Dermis blood vessel endothelial cell (primary cell): ENCODE measurements at regions not wholly inside any gene's neighbourhood (a gene's known extent, or its start where the extent isn't known, plus 50 kb on each side); places are given as distances from the start of the nearest gene placed in this dataset.
A peak's percentile ranks its signal among the peaks of the same experiment; 100 is the strongest.

ENCODE experiments used
- DNase-seq: peaks from one replicate; pipeline ENCODE4 v3.0.0; 2010

DNA sequence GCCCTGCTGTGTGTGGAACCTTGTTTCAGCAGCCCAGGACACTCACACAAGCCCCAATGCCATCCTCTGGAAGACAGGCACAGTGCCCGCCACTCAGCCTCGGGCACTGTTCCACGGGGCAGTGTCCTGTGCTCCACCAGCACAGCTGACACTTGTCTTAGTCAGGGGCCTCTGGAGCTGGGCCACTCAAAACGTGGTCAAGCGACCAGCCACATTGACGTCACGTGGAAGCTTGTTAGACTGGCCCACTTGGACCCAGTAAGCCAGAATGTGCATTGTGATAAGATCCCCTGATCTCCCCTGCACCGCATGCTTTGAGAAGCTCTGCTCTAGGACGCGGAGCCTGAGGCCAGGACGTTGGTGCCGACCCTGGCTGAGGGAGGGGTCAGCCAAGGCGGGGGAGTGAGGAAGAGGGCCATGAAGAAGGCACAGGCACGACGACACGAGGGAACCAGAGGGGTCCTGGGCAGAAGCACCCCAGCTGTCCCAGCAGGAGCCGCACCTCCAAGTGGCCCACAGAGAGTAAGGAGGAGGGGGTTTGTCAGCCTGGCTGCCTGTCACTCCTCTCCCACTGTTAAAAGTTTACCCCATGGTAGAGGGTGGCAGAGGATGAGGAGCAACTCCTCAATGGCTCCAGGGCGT lies 64.6 kb downstream of the LINC01488 start:
- no peak for DNase-seq

- DNase-seq = no peak
Measured at GRCh38 chr11:69546735-69547370, 65.4 kb downstream of the LINC01488 start.

DNA sequence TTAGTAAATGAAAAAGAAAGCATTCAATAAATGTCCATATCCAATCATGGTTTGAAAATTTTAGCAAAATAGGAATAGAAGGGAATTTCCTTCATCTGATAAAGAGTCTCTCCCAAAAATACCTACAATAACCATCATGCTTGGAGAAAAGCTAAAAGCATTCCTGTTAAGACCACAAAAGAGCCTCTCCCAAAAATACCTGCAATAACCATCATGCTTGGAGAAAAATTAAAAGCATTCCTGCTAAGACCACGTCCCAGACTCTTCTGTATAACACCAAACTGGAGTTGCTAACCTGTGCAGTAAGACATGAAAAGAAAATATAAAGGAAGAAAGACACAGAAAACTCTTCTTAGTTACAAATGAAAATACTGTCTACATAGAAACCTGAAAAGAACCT lies 69.4 kb downstream of the LINC01488 start:
- no peak for DNase-seq

DNA sequence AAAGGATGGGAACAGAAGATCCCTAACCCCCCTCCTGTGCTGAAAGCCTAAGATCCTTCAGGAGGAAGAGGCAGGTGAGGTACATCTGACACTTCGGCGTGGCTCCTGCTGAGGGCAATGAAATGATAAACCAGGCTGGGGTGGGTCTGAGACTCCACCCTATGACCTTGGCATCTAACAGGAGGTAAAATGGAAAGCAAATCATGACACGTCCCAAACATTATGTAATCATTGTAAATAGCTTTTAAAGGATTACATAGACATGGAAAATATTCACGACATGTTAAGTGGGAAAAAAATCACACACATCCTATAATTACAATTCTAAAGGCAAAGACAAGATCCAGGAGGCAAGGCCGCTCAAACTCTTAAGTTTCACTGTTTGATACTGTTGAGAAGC lies 70.5 kb downstream of the LINC01488 start:
- DNase-seq = no peak

DNA sequence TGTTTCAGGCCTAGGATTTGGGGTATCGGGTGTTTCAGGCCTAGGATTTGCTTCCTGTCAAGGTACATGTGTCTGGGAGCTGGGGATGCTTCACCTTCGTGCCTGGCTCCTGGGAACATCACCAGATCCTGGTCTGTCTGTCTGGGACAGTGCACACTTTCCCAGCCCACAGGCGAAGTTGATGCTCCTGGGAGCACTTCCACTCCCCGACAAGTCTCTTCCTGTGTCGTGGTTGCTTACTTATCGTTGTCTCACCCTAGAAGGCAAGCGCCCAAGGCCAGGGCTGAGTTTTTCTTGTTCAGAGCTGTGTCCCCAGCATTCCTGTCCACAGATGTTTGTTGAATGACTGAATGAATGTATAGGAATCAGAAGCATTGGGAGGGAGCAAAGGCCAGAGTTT lies 71.5 kb downstream of the LINC01488 start:
- DNase-seq = no peak

- DNase-seq = no peak
Measured at GRCh38 chr11:69553416-69554357, 72.2 kb downstream of the LINC01488 start.

DNA sequence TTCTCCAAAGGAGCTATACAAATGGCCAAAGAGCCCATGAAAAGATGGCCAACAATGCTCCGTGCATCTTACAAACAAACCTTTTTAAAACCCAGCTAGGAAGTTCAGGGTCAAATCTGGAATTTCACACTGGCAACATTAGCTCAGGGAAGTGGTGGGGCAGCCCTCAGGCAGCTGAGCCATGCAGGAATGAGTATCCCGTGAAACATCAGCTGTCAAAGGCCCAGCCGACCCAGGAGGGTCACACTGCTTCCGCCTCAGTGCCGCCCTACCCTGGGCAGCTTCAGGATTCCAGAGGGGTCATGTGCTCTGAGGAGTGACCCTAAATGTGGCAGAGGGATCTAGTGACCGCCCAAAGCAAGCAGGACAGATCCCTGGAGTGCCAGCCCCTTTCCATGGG lies 73.4 kb downstream of the LINC01488 start:
- DNase-seq = no peak

- no peak for DNase-seq
Measured at GRCh38 chr11:69557266-69557665, 75.8 kb downstream of the LINC01488 start.

DNA sequence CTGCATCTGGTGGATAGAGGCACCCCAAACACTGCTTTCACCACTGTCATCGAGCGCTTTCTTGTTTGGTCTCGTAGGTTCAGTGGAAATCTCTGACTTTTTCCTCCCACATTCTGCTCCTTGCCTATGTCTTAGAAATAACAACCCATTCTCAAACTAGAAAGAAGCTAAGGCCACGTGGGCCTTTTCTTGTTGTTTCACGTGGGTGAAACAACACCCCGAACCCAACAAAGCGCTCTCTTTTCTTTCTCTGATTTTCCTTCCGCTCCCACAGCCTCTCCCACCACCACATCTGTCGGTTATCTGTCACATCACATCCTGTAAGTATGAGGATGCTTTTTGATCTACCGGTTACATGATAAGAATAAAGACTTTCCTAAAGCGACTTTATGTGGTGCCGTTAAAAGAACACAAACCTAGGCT lies 77.1 kb downstream of the LINC01488 start:
- DNase-seq = no peak

DNA sequence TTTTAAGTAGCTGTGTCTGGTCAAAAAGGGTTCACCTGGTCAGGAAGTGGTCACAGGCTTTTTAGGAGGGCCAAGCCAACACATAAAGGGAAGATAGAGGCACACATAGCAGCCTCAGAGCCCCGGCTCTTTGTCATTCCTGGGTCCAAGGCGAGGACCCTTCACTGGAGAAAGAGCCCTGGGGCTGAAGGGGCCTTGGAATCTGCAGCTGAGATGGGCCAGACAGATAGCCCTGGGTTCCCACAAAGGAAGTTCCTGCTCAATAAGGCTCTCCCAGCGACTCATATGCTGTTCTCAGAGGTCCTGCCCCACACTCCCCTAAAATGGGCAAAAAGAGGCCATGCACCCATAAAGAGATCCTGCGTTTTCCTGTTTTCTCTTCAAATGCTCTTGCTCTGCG lies 77.7 kb downstream of the LINC01488 start:
- no peak for DNase-seq

DNA sequence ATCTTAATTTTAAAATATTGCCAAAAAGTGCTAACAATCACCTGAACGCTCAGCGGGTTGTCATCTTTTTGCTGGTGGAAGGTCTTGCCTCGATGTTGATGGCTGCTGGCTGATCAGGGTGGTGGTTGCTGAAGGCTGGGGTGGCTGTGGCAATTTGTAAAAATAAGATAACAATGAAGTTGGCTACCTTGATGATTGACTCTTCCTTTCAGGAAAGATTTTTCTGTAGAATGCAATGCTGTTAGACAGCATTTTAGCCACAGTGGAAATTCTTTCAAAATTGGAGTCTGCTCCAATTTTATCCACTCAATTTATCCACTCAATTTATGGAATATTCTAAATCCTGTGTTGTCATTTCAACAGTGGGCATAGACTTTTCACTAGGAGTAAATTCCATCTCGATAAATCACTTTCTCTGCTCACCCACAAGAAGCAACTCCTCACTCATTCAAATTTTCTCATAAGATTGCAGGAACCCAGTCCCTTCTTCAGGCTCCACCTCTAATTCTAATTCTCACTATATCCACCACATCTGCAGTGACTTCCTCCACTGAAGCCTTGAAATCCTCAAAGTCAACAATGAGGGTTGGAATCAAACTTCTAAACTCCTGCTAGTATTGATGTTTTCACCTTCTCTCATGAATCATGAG lies 78.8 kb downstream of the LINC01488 start:
- DNase-seq = no peak

DNA sequence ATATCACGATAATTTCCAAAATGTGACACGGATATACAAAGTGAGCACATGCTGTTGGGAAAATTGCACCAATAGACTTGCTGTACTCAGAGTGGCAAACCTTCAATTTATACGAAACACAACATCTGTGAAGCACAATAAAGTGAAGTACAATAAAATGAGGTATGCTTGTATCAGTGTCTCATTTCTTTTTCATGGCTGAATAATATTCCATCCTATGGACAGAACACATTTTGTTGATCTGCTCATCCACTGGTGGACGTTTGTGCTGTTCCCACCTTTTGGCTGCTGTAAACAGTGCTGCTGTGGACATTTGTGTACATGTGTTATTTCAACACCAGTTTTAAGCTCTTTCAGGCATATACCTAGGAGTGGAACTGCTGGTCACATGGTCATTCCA lies 78.7 kb upstream of the CCND1 start:
- no peak for DNase-seq

DNA sequence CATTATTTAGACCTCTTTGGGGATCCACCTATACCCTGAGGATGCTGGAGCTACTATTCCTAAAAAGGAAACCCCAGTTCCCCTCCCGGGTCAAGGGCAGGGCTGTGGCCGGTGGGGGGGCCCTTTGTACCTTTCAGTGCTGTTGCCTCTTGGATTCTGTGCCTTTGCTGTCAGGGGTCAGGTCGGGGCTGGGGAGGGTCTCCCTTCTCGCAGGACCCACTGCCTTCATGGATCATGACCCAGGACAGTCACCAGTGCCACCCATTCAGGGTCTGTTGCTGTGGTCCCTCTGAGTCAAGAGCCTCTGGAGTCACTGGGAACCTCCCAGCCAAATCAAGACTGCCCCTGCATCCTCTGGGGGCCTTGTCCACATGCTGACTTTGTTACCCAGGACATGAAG lies 78.1 kb upstream of the CCND1 start:
- DNase-seq = no peak

DNA sequence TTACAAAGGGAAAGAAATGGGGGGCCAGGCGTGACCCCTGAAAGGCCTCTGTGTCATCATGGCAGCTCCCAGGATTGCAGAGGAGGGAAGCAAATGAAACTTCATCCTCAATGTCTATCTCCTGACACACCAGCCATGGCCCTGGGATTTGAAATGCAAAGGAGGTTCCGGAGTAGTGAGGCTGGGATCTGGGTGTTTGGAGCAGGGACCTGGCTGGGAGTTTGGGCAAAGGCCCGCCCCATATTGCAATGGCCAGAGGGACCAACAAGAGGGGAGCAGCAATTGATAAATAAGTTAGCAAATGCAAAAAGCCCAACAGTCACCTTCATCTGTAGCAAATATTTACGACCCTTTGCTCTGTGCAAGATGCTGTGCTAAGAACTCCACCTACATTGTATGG lies 77.7 kb upstream of the CCND1 start:
- DNase-seq = no peak

GRCh38 chr11:69563946-69564775 lies 76.8 kb upstream of the CCND1 start:
- DNase-seq = no peak

DNA sequence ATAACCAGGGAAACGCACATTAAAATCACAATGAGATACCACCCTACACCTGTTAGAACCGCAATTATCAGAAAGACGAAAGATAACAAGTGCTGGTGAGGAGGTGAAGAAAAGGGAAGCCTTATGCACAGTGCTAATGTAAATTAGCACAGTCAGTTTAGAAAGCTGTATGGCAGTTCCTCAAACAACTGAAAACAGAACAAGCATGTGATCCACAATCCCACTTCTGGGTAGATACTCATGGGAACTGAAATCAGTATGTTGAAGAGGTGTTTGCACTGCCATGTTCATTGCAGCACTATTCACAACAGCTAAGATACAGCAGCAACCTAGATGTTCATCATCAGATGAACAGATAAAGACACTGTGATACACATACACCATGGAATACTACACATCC lies 75.0 kb upstream of the CCND1 start:
- no peak for DNase-seq

GRCh38 chr11:69567951-69568808 lies 72.8 kb upstream of the CCND1 start:
- DNase-seq = peak; percentile 13

- DNase-seq = no peak
Measured at GRCh38 chr11:69568809-69569097, 72.2 kb upstream of the CCND1 start.

DNA sequence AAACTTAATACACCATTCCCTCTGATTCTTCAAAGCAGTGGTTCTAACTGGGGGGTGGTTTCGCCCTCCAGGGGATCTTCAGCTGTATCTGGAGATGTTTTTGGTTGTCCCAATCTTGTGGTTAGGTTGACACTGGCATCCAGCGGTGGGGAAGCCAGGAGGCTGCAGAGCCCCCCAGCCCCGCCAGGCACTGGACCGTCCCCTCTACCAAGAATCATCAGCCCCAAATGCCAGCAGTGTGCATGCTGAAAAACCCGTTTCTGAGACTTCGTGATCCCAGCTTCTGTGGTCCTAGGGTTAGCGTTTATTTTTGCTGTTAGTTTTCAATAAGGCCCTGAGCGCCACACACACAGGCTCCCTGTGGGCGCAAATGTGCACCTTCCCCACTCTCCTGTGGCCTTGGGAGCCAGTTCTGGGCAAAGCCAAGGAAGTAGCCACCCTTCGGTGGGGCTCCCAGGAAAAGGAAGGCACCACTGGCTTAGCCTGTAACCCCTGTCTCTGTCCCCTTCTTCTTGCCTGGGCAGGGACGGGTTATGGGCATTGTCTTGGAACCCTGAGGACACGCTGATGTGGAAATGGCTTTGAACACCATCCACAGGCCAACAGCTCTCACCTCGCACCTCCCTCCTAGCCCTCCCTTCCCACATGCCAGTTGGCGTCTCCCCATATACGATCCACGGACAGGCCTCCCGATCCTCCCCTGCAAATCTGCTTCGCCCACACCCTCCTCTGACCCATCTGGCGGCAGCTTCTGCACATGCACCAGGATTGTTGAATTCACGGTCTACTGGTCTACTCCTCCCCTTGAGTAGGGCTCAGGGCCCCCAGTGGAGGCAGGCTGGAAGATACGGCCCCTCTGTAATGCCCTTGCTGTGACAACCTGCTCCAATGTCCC lies 71.4 kb upstream of the CCND1 start:
- DNase-seq = no peak

- DNase-seq = no peak
Measured at GRCh38 chr11:69572233-69572860, 68.6 kb upstream of the CCND1 start.
